ENCODE measurements at regions not wholly inside any gene's neighbourhood (a gene's known extent, or its start where the extent isn't known, plus 50 kb on each side); places are given as distances from the start of the nearest gene placed in this dataset.

DNA sequence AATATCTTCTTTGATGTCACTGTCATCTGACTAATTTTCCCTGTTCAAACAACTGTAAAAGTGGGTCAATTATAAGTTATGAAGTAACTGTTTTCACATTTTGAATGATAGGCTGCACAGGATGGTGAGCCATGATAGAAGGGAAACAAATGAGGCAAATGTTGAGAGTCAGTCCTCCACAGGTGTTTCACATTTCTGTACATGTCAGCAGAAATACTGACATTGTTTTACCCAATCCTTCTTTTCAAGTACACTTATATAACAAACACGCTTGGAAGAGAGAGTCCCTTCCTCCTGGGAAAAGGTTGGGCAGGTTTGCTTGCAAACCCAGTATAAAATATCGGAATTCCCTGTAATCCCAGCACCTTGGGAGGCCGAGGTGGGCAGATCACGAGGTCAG, 1251.5 kb downstream of the SLC16A7 start:
- H3K4me1 ChIP-seq (replicated peaks in 1 of 4; ENCODE audit: control insufficient read depth in 3 of 4, insufficient read depth in 4 of 4, low read length in 3 of 4) = no peaks in the 10 kb centered on the region
- no peak overlapping the region for H3K18ac ChIP-seq (ENCODE audit: extremely low read depth, low read length)
- FAIRE-seq (no peak), DNase-seq (ENCODE audit: low read depth in 1 of 2, low spot score in 2 of 2) (no peak)
- H3K14ac ChIP-seq (ENCODE audit: insufficient read length) = no peak overlapping the region
- H3K23ac ChIP-seq (ENCODE audit: insufficient read length) = no peak overlapping the region
- no peak overlapping the region for H4K8ac ChIP-seq (ENCODE audit: extremely low read depth, insufficient read depth, low read length)
- H2BK15ac ChIP-seq (ENCODE audit: low read length) = no peak overlapping the region
- H3K4me2 ChIP-seq (ENCODE audit: insufficient read depth in 1 of 2, low read depth in 2 of 2, low read length in 2 of 2) = no peak overlapping the region
- H3K9me3 ChIP-seq (ENCODE audit: insufficient read depth in 2 of 2, low read depth in 1 of 2, low read length in 1 of 2) = no peaks in the 10 kb centered on the region
- WGBS, 2 experiments (ENCODE audit: extremely low coverage in 1 of 2, insufficient coverage in 1 of 2, insufficient read length in 1 of 2, insufficient replicate concordance in 2 of 2, low coverage in 1 of 2, low lambda C conversion rate in 2 of 2, missing lambda C conversion rate in 1 of 2) = 83% methylated on average over 4 of the region's 4 CpGs; no CpG with 5 or more reads in 1 of the 2 experiments
- no peak overlapping the region for H3K4ac ChIP-seq (replicated peaks; ENCODE audit: insufficient read length, low read depth, low read length)
- H4K20me1 ChIP-seq (replicated peaks in 1 of 2; ENCODE audit: control insufficient read depth in 1 of 2, insufficient read depth in 2 of 2, low read length in 2 of 2) = no peaks in the 10 kb centered on the region
- H2BK120ac ChIP-seq (replicated peaks; ENCODE audit: low read depth, low read length) = no peak overlapping the region
- no peak overlapping the region for H2BK20ac ChIP-seq (ENCODE audit: low read length)
- H3K27me3 ChIP-seq (replicated peaks in 1 of 4; ENCODE audit: control insufficient read depth in 3 of 4, extremely low read depth in 1 of 4, insufficient read depth in 3 of 4, low read length in 3 of 4) = no peaks in the 10 kb centered on the region
- ChIA-PET POLR2A (ENCODE audit: partially characterized antibody) (interaction anchor here (0.7 kb wide), 1 partner anchor 11 kb away, joined by 3 read pairs; no protein-coding TSS in a partner anchor), CTCF (ENCODE audit: partially characterized antibody) (no interaction called here)
- no peak overlapping the region for H3K56ac ChIP-seq (replicated peaks; ENCODE audit: insufficient read length, low read depth, low read length)
- no peak overlapping the region for H3K27ac ChIP-seq (ENCODE audit: low read depth, low read length)
- no peak overlapping the region for H2AFZ ChIP-seq (ENCODE audit: low read length)
- no peak overlapping the region for H2BK5ac ChIP-seq (ENCODE audit: low read depth, low read length)
- H2BK12ac ChIP-seq (ENCODE audit: low read depth, low read length) = no peak overlapping the region
- H3K79me2 ChIP-seq (ENCODE audit: control insufficient read depth in 1 of 2, insufficient read depth in 2 of 2, low read length in 2 of 2) = no peaks in the 10 kb centered on the region
- H3K79me1 ChIP-seq (ENCODE audit: low read depth, low read length) = no peaks in the 10 kb centered on the region
- H4K91ac ChIP-seq (replicated peaks; ENCODE audit: insufficient read length, low read length) = no peak overlapping the region
- no peak for TF ChIP-seq EP300 (IDR thresholded peaks at IDR 0.05; ENCODE audit: borderline replicate concordance in 1 of 2, low read depth in 2 of 2, low read length in 2 of 2)
- TF ChIP-seq SIN3A (conservative IDR thresholded peaks at IDR 0.05 in 1 of 2, IDR thresholded peaks at IDR 0.05 in 1 of 2; ENCODE audit: low read depth in 1 of 2, low read length in 2 of 2) = no peak
- TF ChIP-seq CBX5 (IDR thresholded peaks at IDR 0.05; ENCODE audit: low read depth, low read length) = no peak
- no peak for TF ChIP-seq POLR2A (IDR thresholded peaks at IDR 0.05; ENCODE audit: control extremely low read depth in 1 of 2, low read depth in 2 of 2, low read length in 2 of 2)
- no peak for TF ChIP-seq RNF2 (IDR thresholded peaks at IDR 0.05; ENCODE audit: borderline replicate concordance, low read depth, low read length, missing control alignments, poor library complexity, severe bottlenecking)
- no peak for TF ChIP-seq CHD1 (IDR thresholded peaks at IDR 0.05; ENCODE audit: low read depth, low read length)
- TF ChIP-seq HDAC2 (IDR thresholded peaks at IDR 0.05; ENCODE audit: borderline replicate concordance in 1 of 2, low read depth in 2 of 2, low read length in 2 of 2) = no peak
- no peak overlapping the region for H3K4me3 ChIP-seq (ENCODE audit: extremely low read depth in 1 of 4, insufficient read depth in 2 of 4, low read depth in 3 of 4, low read length in 4 of 4)
- no peak overlapping the region for H2AK5ac ChIP-seq (ENCODE audit: low read depth, low read length)
- H4K5ac ChIP-seq (ENCODE audit: insufficient read length, low read depth, low read length) = no peak overlapping the region
- no peaks in the 10 kb centered on the region for H3K23me2 ChIP-seq (ENCODE audit: low read depth, low read length)
- no peak overlapping the region for H3K9ac ChIP-seq (replicated peaks in 1 of 4; ENCODE audit: extremely low read depth in 1 of 4, low read depth in 3 of 4, low read length in 3 of 4)
- no peaks in the 10 kb centered on the region for H3K36me3 ChIP-seq (ENCODE audit: control insufficient read depth in 2 of 4, insufficient read depth in 4 of 4, low read length in 3 of 4)
